PC-3 (cell line): ENCODE measurements at regions not wholly inside any gene's neighbourhood (a gene's known extent, or its start where the extent isn't known, plus 50 kb on each side); places are given as distances from the start of the nearest gene placed in this dataset.

ENCODE experiments used
- EZH2phosphoT487 ChIP-seq: fragments of 300-600 bp; sonication (generic); IDR thresholded peaks from 2 replicates; pipeline ENCODE4 v1.6.1; 2018; ENCODE audit warnings: mild to moderate bottlenecking, antibody characterized with exemption, low read length, borderline replicate concordance
- TF ChIP-seq, protein P1 (sequence below): fragments of 300-600 bp; sonication (generic); conservative IDR thresholded peaks from 2 replicates; pipeline ENCODE4 v1.5.1; 2017; ENCODE audit warnings: antibody characterized with exemption, low read depth, mild to moderate bottlenecking, low read length

DNA sequence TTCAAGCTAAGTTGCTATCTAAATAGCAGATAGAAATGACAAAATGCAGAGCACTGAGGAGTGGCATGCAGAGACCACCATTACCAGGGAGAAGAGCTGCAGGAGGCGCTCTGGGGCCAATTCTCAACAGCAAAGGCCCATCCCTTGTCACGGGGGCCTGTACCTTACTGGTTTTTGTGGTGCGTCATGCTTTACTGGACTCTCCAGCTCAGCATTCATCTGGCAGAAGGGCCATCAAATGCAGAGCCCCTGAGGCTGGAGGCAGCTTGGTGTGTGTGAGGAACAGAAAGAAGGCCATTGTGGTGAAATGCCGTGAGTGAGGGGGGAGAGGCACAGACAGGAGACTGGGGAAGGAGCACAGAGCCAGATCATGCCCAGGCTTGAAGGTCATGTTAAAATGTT, 56.5 kb upstream of the NAV2 start:
- TF ChIP-seq, protein P1, sequence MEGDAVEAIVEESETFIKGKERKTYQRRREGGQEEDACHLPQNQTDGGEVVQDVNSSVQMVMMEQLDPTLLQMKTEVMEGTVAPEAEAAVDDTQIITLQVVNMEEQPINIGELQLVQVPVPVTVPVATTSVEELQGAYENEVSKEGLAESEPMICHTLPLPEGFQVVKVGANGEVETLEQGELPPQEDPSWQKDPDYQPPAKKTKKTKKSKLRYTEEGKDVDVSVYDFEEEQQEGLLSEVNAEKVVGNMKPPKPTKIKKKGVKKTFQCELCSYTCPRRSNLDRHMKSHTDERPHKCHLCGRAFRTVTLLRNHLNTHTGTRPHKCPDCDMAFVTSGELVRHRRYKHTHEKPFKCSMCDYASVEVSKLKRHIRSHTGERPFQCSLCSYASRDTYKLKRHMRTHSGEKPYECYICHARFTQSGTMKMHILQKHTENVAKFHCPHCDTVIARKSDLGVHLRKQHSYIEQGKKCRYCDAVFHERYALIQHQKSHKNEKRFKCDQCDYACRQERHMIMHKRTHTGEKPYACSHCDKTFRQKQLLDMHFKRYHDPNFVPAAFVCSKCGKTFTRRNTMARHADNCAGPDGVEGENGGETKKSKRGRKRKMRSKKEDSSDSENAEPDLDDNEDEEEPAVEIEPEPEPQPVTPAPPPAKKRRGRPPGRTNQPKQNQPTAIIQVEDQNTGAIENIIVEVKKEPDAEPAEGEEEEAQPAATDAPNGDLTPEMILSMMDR, result no peak
- no peak for TF ChIP-seq EZH2phosphoT487
